ENCODE measurements at regions not wholly inside any gene's neighbourhood (a gene's known extent, or its start where the extent isn't known, plus 50 kb on each side); places are given as distances from the start of the nearest gene placed in this dataset.

- TF ChIP-seq POLR2A (IDR thresholded peaks at IDR 0.05; ENCODE audit: control extremely low read depth in 1 of 2, low read depth in 2 of 2, low read length in 2 of 2) (no peak), NANOG (IDR thresholded peaks at IDR 0.05; ENCODE audit: insufficient read depth, low read depth, low read length, poor library complexity, severe bottlenecking) (no peak), HDAC2 (IDR thresholded peaks at IDR 0.05; ENCODE audit: borderline replicate concordance in 1 of 2, low read depth in 2 of 2, low read length in 2 of 2) (no peak), SIN3A (conservative IDR thresholded peaks at IDR 0.05 in 1 of 2, IDR thresholded peaks at IDR 0.05 in 1 of 2; ENCODE audit: low read depth in 1 of 2, low read length in 2 of 2) (no peak), E2F6 (IDR thresholded peaks at IDR 0.05) (no peak), GABPA (IDR thresholded peaks at IDR 0.05; ENCODE audit: borderline replicate concordance, insufficient read depth, low read length) (no peak), FOSL1 (IDR thresholded peaks at IDR 0.05; ENCODE audit: insufficient read depth, low read depth, low read length) (no peak), MAFK (IDR thresholded peaks at IDR 0.05; ENCODE audit: low read depth, low read length) (no peak), RFX5 (IDR thresholded peaks at IDR 0.05; ENCODE audit: borderline replicate concordance, low read depth, low read length) (no peak), CBX8 (IDR thresholded peaks at IDR 0.05; ENCODE audit: borderline replicate concordance, low read depth, low read length) (no peak), SP2 (IDR thresholded peaks at IDR 0.05; ENCODE audit: low read length) (no peak), TBP (IDR thresholded peaks at IDR 0.05; ENCODE audit: low read depth, low read length) (no peak), CTCF (IDR thresholded peaks at IDR 0.05; ENCODE audit: control extremely low read depth in 1 of 3, insufficient read depth in 1 of 3, low read depth in 1 of 3, low read length in 3 of 3) (no peak), ZNF274 (IDR thresholded peaks at IDR 0.05; ENCODE audit: borderline replicate concordance, extremely low read depth, low read length) (no peak), BRCA1 (IDR thresholded peaks at IDR 0.05; ENCODE audit: low read depth, low read length) (no peak), JUND (IDR thresholded peaks at IDR 0.05; ENCODE audit: low read length) (no peak)
Measured at GRCh38 chr10:35908451-35908850, 266.4 kb upstream of the FZD8 start (continued).
